Mesenchymal stem cell (in vitro differentiated cells and primary cell): ENCODE measurements at regions not wholly inside any gene's neighbourhood (a gene's known extent, or its start where the extent isn't known, plus 50 kb on each side); places are given as distances from the start of the nearest gene placed in this dataset.
"Not testable (repeated sequence)": the region's sequence is repeated elsewhere in the genome, so short reads cannot be mapped to it uniquely, and the experiment has no call there.

ENCODE experiments used
- DNase-seq: peaks from one replicate; pipeline ENCODE4 v3.0.0-alpha.2; 2013
- H2AFZ ChIP-seq: one replicate; pipeline ENCODE4 v1.6.1; 2013; ENCODE audit warnings: low read depth, mild to moderate bottlenecking, control low read depth, inconsistent platforms, low read length, moderate library complexity
- H2AK5ac ChIP-seq: 2 replicates; pipeline ENCODE4 v1.6.1; 2013; ENCODE audit warnings: low read length, moderate library complexity, mild to moderate bottlenecking, inconsistent platforms; ENCODE audit not compliant: severe bottlenecking
- H2BK120ac ChIP-seq: one replicate; pipeline ENCODE4 v1.6.1; 2013; ENCODE audit warnings: low read depth, mild to moderate bottlenecking, inconsistent platforms, low read length, moderate library complexity
- H2BK12ac ChIP-seq, 2 experiments: one replicate each; pipeline ENCODE4 v1.6.1; 2013; ENCODE audit warnings: inconsistent platforms in 2 of 2, low read length in 2 of 2, mild to moderate bottlenecking in 2 of 2, moderate library complexity in 2 of 2, control low read depth in 1 of 2
- H2BK15ac ChIP-seq: one replicate; pipeline ENCODE4 v1.6.1; 2013; ENCODE audit warnings: mild to moderate bottlenecking, low read depth, inconsistent platforms; ENCODE audit not compliant: poor library complexity, severe bottlenecking
- H2BK5ac ChIP-seq: 2 replicates; pipeline ENCODE4 v1.6.1; 2013; ENCODE audit warnings: low read depth, mild to moderate bottlenecking, low read length, control low read depth, inconsistent platforms; ENCODE audit not compliant: poor library complexity, severe bottlenecking
- H3K14ac ChIP-seq, 2 experiments: one replicate each; pipeline ENCODE4 v1.6.1; 2013; ENCODE audit warnings: inconsistent platforms in 2 of 2, low read length in 2 of 2, control low read depth in 1 of 2, mild to moderate bottlenecking in 1 of 2, moderate library complexity in 1 of 2
- H3K18ac ChIP-seq, 2 experiments: one replicate each; pipeline ENCODE4 v1.6.1; 2013; ENCODE audit warnings: inconsistent platforms in 2 of 2, low read length in 2 of 2, control low read depth in 1 of 2, low read depth in 1 of 2, mild to moderate bottlenecking in 1 of 2
- H3K23ac ChIP-seq, 2 experiments: one replicate each; pipeline ENCODE4 v1.6.1; 2013; ENCODE audit warnings: inconsistent platforms in 2 of 2, low read length in 2 of 2, mild to moderate bottlenecking in 2 of 2, moderate library complexity in 2 of 2, control low read depth in 1 of 2
- H3K27ac ChIP-seq: 2 replicates; pipeline ENCODE4 v1.5.1; 2013; ENCODE audit warnings: mild to moderate bottlenecking, moderate library complexity, low read length, control low read depth, inconsistent platforms; ENCODE audit not compliant: poor library complexity, severe bottlenecking
- H3K27me3 ChIP-seq, 2 experiments: 2 replicates each; pipeline versions ENCODE4 v1.6.1 to v1.7.0; 2013; ENCODE audit warnings: low read length in 2 of 2, mild to moderate bottlenecking in 2 of 2, moderate library complexity in 2 of 2, control low read depth in 1 of 2, inconsistent platforms in 1 of 2; ENCODE audit not compliant: control insufficient read depth in 1 of 2, insufficient read depth in 1 of 2
- H3K36me3 ChIP-seq, 2 experiments: 2 replicates each; pipeline versions ENCODE4 v1.6.1 to v1.7.0; 2013; ENCODE audit warnings: low read length in 2 of 2, control low read depth in 1 of 2, inconsistent platforms in 1 of 2, low read depth in 1 of 2, mild to moderate bottlenecking in 1 of 2; ENCODE audit not compliant: insufficient read depth in 2 of 2, control insufficient read depth in 1 of 2
- H3K4ac ChIP-seq, 2 experiments: one replicate each; pipeline ENCODE4 v1.6.1; 2013; ENCODE audit warnings: inconsistent platforms in 2 of 2, low read length in 2 of 2, mild to moderate bottlenecking in 2 of 2, moderate library complexity in 2 of 2, control low read depth in 1 of 2, low read depth in 1 of 2
- H3K4me1 ChIP-seq: 2 replicates; pipeline ENCODE4 v1.6.1; 2013; ENCODE audit warnings: low read depth, low read length, control low read depth; ENCODE audit not compliant: control insufficient read depth, insufficient read depth
- H3K4me2 ChIP-seq: 2 replicates; pipeline ENCODE4 v1.6.1; 2013; ENCODE audit warnings: low read length, mild to moderate bottlenecking, inconsistent platforms; ENCODE audit not compliant: poor library complexity, severe bottlenecking
- H3K4me3 ChIP-seq, 2 experiments: 2 replicates each; pipeline versions ENCODE4 v1.5.1 to v1.7.0; 2013; ENCODE audit warnings: low read length in 2 of 2, mild to moderate bottlenecking in 2 of 2, control low read depth in 1 of 2, low read depth in 1 of 2; ENCODE audit not compliant: insufficient read depth in 1 of 2
- H3K79me1 ChIP-seq: replicated peaks from 2 replicates; pipeline ENCODE4 v1.6.1; 2013; ENCODE audit warnings: mild to moderate bottlenecking, control low read depth, low read length, inconsistent platforms; ENCODE audit not compliant: poor library complexity, severe bottlenecking
- H3K9ac ChIP-seq: 2 replicates; pipeline ENCODE4 v1.7.0; 2013; ENCODE audit warnings: mild to moderate bottlenecking, low read length, moderate library complexity
- H3K9me3 ChIP-seq: 2 replicates; pipeline ENCODE4 v1.7.0; 2013; ENCODE audit warnings: mild to moderate bottlenecking, low read length; ENCODE audit not compliant: control insufficient read depth
- H4K8ac ChIP-seq: one replicate; pipeline ENCODE4 v1.6.1; 2013; ENCODE audit warnings: inconsistent platforms, mild to moderate bottlenecking, low read length, moderate library complexity
- H4K91ac ChIP-seq: one replicate; pipeline ENCODE4 v1.6.1; 2013; ENCODE audit warnings: mild to moderate bottlenecking, low read length, inconsistent platforms
- WGBS: methylation state at CpG from one replicate; pipeline ENCODE4 v1.1.7; 2013; ENCODE audit warnings: mixed read lengths; 5-methylcytosine and 5-hydroxymethylcytosine counted together

GRCh38 chr2:131724019-131724418, 196.3 kb downstream of the CCDC74A start:
- WGBS: 95% methylated on average over 22 of the region's 46 CpGs
- Histone ChIP-seq H3K4ac (no peak overlapping the region), H2BK15ac (no peak overlapping the region), H2AK5ac (no peak overlapping the region), H3K79me1 (peaks cover 9% of the 10 kb centered on the region), H4K91ac (no peak overlapping the region), H3K4me2 (no peak overlapping the region), H3K14ac (no peak overlapping the region), H3K27ac (no peak overlapping the region), H3K36me3 (peaks cover 12 to 20% of the 10 kb centered on the region in 2 experiments), H3K9me3 (no peaks in the 10 kb centered on the region), H3K23ac (no peak overlapping the region), H3K4me1 (no peaks in the 10 kb centered on the region), H3K27me3 (no peaks in the 10 kb centered on the region), H3K18ac (no peak overlapping the region), H2BK120ac (no peak overlapping the region), H2AFZ (no peak overlapping the region), H2BK12ac (no peak overlapping the region), H3K4me3 (no peak overlapping the region), H2BK5ac (no peak overlapping the region), H3K9ac (no peak overlapping the region), H4K8ac (no peak overlapping the region)
- no peak for DNase-seq

DNA sequence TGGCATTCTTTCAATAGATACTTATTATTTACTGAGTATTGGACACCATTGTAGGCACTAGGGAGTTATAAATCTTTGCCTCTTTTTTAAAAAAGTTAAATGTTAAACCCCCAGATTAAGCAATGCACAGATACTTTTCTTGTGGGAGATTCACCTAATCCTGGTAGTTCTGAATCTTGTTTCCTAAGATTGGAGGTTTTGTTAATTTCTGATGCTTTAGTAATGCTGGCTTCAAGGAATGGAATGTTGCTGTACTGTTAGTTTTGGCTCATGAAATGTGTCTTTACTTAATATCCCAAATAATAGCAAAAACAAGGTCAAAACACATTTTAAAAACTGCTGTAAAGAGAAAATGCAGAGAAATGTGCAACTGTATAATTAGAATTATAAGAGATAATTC, 200.8 kb downstream of the CCDC74A start:
- not testable (repeated sequence) for H3K36me3 ChIP-seq, H3K27ac ChIP-seq, H3K4ac ChIP-seq, H2BK15ac ChIP-seq, DNase-seq, H4K8ac ChIP-seq, H3K4me2 ChIP-seq, H3K9me3 ChIP-seq, H2BK12ac ChIP-seq, H2AK5ac ChIP-seq, H3K18ac ChIP-seq, H3K4me1 ChIP-seq, H4K91ac ChIP-seq, H3K23ac ChIP-seq, H3K4me3 ChIP-seq, H3K27me3 ChIP-seq, H2AFZ ChIP-seq, H3K14ac ChIP-seq, H3K79me1 ChIP-seq, H2BK5ac ChIP-seq, H3K9ac ChIP-seq, H2BK120ac ChIP-seq

DNA sequence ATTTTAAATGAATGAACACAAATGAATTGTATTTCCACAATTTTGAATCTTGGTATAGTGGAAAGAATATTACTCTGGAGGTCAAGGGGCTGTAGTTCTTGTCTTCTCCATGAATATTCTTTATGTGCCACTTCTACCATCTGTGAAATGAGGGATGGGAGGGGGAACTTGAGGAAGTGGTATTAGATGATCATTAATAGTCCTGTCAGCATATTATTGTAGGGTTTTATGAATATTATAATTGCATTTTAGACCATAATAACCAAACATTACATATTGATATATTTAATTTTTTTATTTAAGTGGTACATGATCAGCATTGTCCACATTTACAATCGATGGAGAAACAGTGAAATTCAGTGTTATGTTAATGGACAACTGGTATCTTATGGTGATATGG, 205.8 kb downstream of the CCDC74A start:
- H3K14ac ChIP-seq, H3K4ac ChIP-seq, H4K91ac ChIP-seq, H3K18ac ChIP-seq, H3K9me3 ChIP-seq, DNase-seq, H3K4me1 ChIP-seq, H3K27me3 ChIP-seq, H3K36me3 ChIP-seq, H3K4me2 ChIP-seq, H2BK5ac ChIP-seq, H2AFZ ChIP-seq, H2BK15ac ChIP-seq, H3K27ac ChIP-seq, H2AK5ac ChIP-seq, H4K8ac ChIP-seq, H3K23ac ChIP-seq, H3K79me1 ChIP-seq, H2BK12ac ChIP-seq, H2BK120ac ChIP-seq, H3K4me3 ChIP-seq, H3K9ac ChIP-seq: not testable (repeated sequence)
- WGBS: 100% methylated on average over 1 of the region's 1 CpG

DNA sequence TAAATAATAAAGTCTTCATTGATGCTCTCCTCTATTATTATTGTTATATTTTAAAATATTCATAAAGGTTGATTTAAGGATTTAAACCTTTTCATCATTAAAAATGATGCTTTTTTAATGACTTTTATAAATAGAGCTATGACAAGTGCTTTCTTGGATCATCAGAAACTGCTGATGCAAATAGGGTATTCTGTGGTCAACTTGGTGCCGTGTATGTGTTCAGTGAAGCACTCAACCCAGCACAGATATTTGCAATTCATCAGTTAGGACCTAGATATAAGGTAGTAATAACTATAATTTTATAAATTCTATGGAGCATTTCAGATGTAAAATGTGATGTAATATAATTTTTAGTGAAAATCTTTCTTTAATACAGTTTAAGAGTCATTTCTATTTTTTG, 208.7 kb downstream of the CCDC74A start:
- H2BK12ac ChIP-seq, H2AFZ ChIP-seq, H3K4me3 ChIP-seq, H4K91ac ChIP-seq, H3K9me3 ChIP-seq, H3K9ac ChIP-seq, H3K27ac ChIP-seq, H3K36me3 ChIP-seq, H2BK5ac ChIP-seq, H3K23ac ChIP-seq, H3K14ac ChIP-seq, H3K79me1 ChIP-seq, H2BK120ac ChIP-seq, H3K4me2 ChIP-seq, H3K27me3 ChIP-seq, H3K4ac ChIP-seq, H2BK15ac ChIP-seq, H3K4me1 ChIP-seq, H3K18ac ChIP-seq, H2AK5ac ChIP-seq, DNase-seq, H4K8ac ChIP-seq: not testable (repeated sequence)
- no CpG with 5 or more reads among the region's 1 CpG for WGBS
